Keratinocyte (primary cell): ENCODE measurements at regions not wholly inside any gene's neighbourhood (a gene's known extent, or its start where the extent isn't known, plus 50 kb on each side); places are given as distances from the start of the nearest gene placed in this dataset.

ENCODE experiments used
- EZH2 ChIP-seq: IDR thresholded peaks from one replicate; pipeline ENCODE4 v1.6.1; 2012; ENCODE audit warnings: inconsistent platforms, mild to moderate bottlenecking, low read length, moderate library complexity
- TF ChIP-seq, protein P1 (sequence below), 3 experiments: IDR thresholded peaks in 1 of 3; conservative IDR thresholded peaks in 1 of 3; optimal IDR thresholded peaks in 1 of 3; 2 replicates in 2 of 3; 3 replicates in 1 of 3; pipeline versions ENCODE3 to v1.5.1; 2011; ENCODE audit warnings: low read length in 3 of 3, mild to moderate bottlenecking in 3 of 3, moderate library complexity in 2 of 3, control low read depth in 1 of 3, inconsistent platforms in 1 of 3; ENCODE audit not compliant: insufficient read depth in 2 of 3; ENCODE audit errors: extremely low read depth in 1 of 3

DNA sequence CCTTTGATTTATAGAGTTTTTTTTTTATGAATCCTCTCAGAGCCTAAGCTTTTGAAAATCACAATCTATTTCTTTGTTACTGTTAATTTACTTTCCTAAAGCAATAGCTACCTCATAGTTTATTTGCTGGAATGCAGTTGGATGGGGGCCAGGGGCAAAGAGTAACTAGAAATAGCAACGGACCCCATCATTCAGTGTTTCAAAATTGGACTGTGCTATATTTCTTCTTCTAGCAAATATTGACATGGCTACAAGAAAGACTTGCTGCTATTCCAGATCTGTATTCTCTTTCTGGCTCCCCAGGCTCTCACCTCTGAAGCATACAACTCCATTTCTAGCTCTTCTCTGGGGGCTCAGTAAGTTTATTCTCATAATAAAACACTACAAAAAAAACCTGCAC, 661.6 kb upstream of the NRG3 start:
- TF ChIP-seq, protein P1, sequence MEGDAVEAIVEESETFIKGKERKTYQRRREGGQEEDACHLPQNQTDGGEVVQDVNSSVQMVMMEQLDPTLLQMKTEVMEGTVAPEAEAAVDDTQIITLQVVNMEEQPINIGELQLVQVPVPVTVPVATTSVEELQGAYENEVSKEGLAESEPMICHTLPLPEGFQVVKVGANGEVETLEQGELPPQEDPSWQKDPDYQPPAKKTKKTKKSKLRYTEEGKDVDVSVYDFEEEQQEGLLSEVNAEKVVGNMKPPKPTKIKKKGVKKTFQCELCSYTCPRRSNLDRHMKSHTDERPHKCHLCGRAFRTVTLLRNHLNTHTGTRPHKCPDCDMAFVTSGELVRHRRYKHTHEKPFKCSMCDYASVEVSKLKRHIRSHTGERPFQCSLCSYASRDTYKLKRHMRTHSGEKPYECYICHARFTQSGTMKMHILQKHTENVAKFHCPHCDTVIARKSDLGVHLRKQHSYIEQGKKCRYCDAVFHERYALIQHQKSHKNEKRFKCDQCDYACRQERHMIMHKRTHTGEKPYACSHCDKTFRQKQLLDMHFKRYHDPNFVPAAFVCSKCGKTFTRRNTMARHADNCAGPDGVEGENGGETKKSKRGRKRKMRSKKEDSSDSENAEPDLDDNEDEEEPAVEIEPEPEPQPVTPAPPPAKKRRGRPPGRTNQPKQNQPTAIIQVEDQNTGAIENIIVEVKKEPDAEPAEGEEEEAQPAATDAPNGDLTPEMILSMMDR (optimal IDR thresholded peaks at IDR 0.05 in 1 of 3, IDR thresholded peaks at IDR 0.05 in 1 of 3, conservative IDR thresholded peaks at IDR 0.05 in 1 of 3; ENCODE audit: extremely low read depth in 1 of 3, insufficient read depth in 2 of 3, low read length in 3 of 3) = no peak
- TF ChIP-seq EZH2 = no peak
